Smooth muscle cell (in vitro differentiated cells): ENCODE measurements at regions not wholly inside any gene's neighbourhood (a gene's known extent, or its start where the extent isn't known, plus 50 kb on each side); places are given as distances from the start of the nearest gene placed in this dataset.

Experiments used
- DNase-seq: peaks from one replicate; lab custom pipeline; 2025; ENCODE audit not compliant: unreplicated experiment; lab: John Stamatoyannopoulos, UW
- H2AFZ ChIP-seq: fragments of 200-600 bp; sonication (generic); 2 replicates; pipeline ENCODE4 v1.6.0; 2016; ENCODE audit warnings: antibody characterized with exemption, low read depth, mild to moderate bottlenecking
- H3F3A ChIP-seq: fragments of 200-600 bp; sonication (generic); 2 replicates; pipeline ENCODE4 v1.6.0; 2017; ENCODE audit warnings: antibody characterized with exemption, low read depth
- H3K27ac ChIP-seq: fragments of 200-600 bp; sonication (generic); 2 replicates; pipeline ENCODE4 v1.5.1; 2016; ENCODE audit warnings: low read depth, mild to moderate bottlenecking
- H3K27me3 ChIP-seq: fragments of 200-600 bp; sonication (generic); 2 replicates; pipeline ENCODE4 v1.6.1; 2016; ENCODE audit warnings: low read depth, mild to moderate bottlenecking
- H3K36me3 ChIP-seq: fragments of 200-600 bp; sonication (generic); 2 replicates; pipeline ENCODE4 v1.5.1; 2016; ENCODE audit warnings: low read depth
- H3K4me1 ChIP-seq: fragments of 200-600 bp; sonication (generic); 2 replicates; pipeline ENCODE4 v1.5.1; 2016; ENCODE audit warnings: low read depth
- H3K4me2 ChIP-seq: fragments of 200-600 bp; sonication (generic); 2 replicates; pipeline ENCODE4 v1.6.0; 2016; ENCODE audit warnings: mild to moderate bottlenecking
- H3K4me3 ChIP-seq: fragments of 200-600 bp; sonication (generic); 2 replicates; pipeline ENCODE4 v1.5.1; 2016; ENCODE audit warnings: mild to moderate bottlenecking
- H3K79me2 ChIP-seq: fragments of 200-600 bp; sonication (generic); 2 replicates; pipeline ENCODE4 v1.6.0; 2016; ENCODE audit warnings: low read depth, mild to moderate bottlenecking
- H3K9ac ChIP-seq: fragments of 200-600 bp; sonication (generic); 2 replicates; pipeline ENCODE4 v1.6.0; 2016; ENCODE audit warnings: low read depth
- H3K9me3 ChIP-seq: fragments of 200-600 bp; sonication (generic); replicated peaks from 2 replicates; pipeline ENCODE4 v1.5.1; 2016; ENCODE audit warnings: low read depth
- H4K20me1 ChIP-seq: fragments of 200-600 bp; sonication (generic); 2 replicates; pipeline ENCODE4 v1.6.0; 2016; ENCODE audit warnings: low read depth
- CTCF ChIP-seq: fragments of 200-600 bp; sonication (generic); IDR thresholded peaks from 2 replicates; pipeline ENCODE4 v1.5.1; 2017; ENCODE audit warnings: borderline replicate concordance, mild to moderate bottlenecking, antibody characterized with exemption; ENCODE audit not compliant: insufficient read depth, poor library complexity, severe bottlenecking
- WGBS: methylation state at CpG from one replicate; pipeline ENCODE4 v1.1.7; 2016; ENCODE audit warnings: low lambda C conversion rate; 5-methylcytosine and 5-hydroxymethylcytosine counted together

DNA sequence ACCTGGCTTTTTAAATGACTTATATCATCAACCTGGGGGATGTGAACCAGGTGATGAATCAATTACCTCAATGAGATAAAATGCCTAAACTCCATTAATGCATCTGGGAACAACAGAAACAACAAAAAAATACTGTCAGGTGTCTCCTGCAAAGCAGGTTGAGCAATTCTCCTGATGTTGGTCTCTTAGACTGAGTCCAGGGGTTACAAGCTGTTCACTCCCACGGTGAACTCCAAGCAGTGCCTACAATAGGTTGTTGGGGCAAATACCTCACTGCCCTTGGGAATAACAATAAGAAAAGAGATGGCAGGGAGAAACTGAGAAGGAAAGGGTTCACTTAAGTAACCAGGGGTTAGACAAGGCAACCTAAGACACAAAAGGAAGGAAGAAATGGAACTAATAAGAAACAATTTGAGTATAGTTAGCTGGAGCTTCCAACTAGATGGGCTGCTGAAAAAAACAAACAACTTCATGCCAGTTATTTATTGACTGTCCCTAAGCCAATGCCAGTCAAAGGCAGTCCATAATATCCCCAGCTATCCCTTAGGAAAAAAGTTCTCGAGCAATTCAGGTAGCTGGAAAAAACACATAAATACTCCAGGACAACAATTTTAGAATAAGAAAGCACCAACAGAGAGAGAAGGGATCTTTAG lies 97.6 kb upstream of the MAGI3 start:
- no peak for DNase-seq
- H4K20me1 ChIP-seq: no peaks in the 10 kb centered on the region
- WGBS: 98% methylated on average over 2 of the region's 2 CpGs

DNA sequence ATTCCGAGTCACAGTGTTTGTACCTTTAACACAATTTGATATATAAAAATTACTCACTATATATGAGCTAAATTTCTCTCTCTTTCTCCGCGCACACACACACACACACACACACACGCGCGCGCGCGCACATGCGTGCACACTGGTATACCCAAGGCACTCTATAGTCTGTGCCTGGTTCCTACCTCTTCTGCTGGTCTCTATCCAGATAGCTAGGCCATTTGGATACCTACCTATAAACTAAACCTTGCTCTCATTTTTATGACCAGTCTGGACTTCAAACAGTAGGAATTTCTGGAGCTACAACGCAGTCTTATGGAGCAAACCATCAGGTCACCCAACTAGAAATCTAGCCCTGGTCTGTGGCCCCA lies 97.1 kb upstream of the MAGI3 start:
- Histone ChIP-seq H3K4me1 (no peaks in the 10 kb centered on the region), H2AFZ (no peak overlapping the region), H3F3A (no peaks in the 10 kb centered on the region), H3K4me2 (no peak overlapping the region), H3K27ac (no peak overlapping the region), H3K4me3 (no peak overlapping the region), H3K36me3 (no peaks in the 10 kb centered on the region), H3K27me3 (no peaks in the 10 kb centered on the region), H3K79me2 (no peaks in the 10 kb centered on the region), H4K20me1 (no peaks in the 10 kb centered on the region), H3K9me3 (no peaks in the 10 kb centered on the region), H3K9ac (no peak overlapping the region)
- WGBS: 95% methylated on average over 11 of the region's 11 CpGs
- TF ChIP-seq CTCF: no peak
- DNase-seq: no peak

More for the DNA sequence above, 97.6 kb upstream of the MAGI3 start:
- TF ChIP-seq CTCF: no peak
- no peaks in the 10 kb centered on the region for H3K9me3 ChIP-seq
- no peaks in the 10 kb centered on the region for H3K4me1 ChIP-seq
- H2AFZ ChIP-seq: no peak overlapping the region
- H3K4me3 ChIP-seq: no peak overlapping the region
- H3K4me2 ChIP-seq: no peak overlapping the region
- H3K9ac ChIP-seq: no peak overlapping the region
- no peak overlapping the region for H3K27ac ChIP-seq
- no peaks in the 10 kb centered on the region for H3F3A ChIP-seq
- no peaks in the 10 kb centered on the region for H3K79me2 ChIP-seq
- H3K27me3 ChIP-seq: no peaks in the 10 kb centered on the region
- no peaks in the 10 kb centered on the region for H3K36me3 ChIP-seq

GRCh38 chr1:113297749-113298148 lies 92.6 kb upstream of the MAGI3 start:
- no peaks in the 10 kb centered on the region for H4K20me1 ChIP-seq
- no peak overlapping the region for H3K9ac ChIP-seq
- no peak overlapping the region for H3K4me2 ChIP-seq
- 93% methylated on average over 1 of the region's 1 CpG for WGBS
- no peaks in the 10 kb centered on the region for H3K9me3 ChIP-seq
- H3K79me2 ChIP-seq: no peaks in the 10 kb centered on the region
- H2AFZ ChIP-seq: no peak overlapping the region
- no peak overlapping the region for H3K27ac ChIP-seq
- H3K4me1 ChIP-seq: peaks cover 7% of the 10 kb centered on the region
- H3K27me3 ChIP-seq: no peaks in the 10 kb centered on the region
- no peak for TF ChIP-seq CTCF
- no peaks in the 10 kb centered on the region for H3K36me3 ChIP-seq
- no peaks in the 10 kb centered on the region for H3F3A ChIP-seq
- DNase-seq: no peak
- no peak overlapping the region for H3K4me3 ChIP-seq

DNA sequence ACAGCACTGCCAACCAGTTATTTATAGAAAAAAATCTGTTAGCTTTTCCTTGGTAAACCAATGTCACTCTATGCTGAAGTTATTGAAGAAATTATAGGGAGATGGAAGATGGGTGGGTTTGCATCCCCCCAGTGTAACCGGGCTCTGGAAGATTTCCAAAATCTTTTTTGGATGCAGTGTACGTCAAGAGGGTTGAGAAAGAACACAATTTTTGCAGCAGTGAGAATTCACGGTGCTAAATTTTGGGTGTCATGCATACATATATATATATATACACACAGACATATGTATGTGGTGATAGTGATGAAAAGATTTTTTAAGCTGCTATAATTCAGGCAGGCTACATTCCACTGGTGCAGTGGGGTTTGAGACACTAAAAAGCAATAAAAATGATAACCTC lies 91.4 kb upstream of the MAGI3 start:
- H3F3A ChIP-seq: no peaks in the 10 kb centered on the region
- no peaks in the 10 kb centered on the region for H3K27me3 ChIP-seq
- no peak overlapping the region for H2AFZ ChIP-seq
- TF ChIP-seq CTCF: no peak
- no peaks in the 10 kb centered on the region for H4K20me1 ChIP-seq
- H3K4me3 ChIP-seq: no peak overlapping the region
- no peaks in the 10 kb centered on the region for H3K36me3 ChIP-seq
- 91% methylated on average over 3 of the region's 3 CpGs for WGBS
- H3K27ac ChIP-seq: no peak overlapping the region
- H3K4me1 ChIP-seq: peaks cover 7% of the 10 kb centered on the region
- H3K4me2 ChIP-seq: no peak overlapping the region
- H3K9me3 ChIP-seq: no peaks in the 10 kb centered on the region
- H3K79me2 ChIP-seq: no peaks in the 10 kb centered on the region
- DNase-seq: no peak
- no peak overlapping the region for H3K9ac ChIP-seq
